NCI-H510A treated with DMSO at 0.1 percent for 48 hours (cell line): ENCODE measurements at regions not wholly inside any gene's neighbourhood (a gene's known extent, or its start where the extent isn't known, plus 50 kb on each side); places are given as distances from the start of the nearest gene placed in this dataset.

Experiments
- DNase-seq: peaks from one replicate; lab custom pipeline; 2025; lab: John Stamatoyannopoulos, UW

DNA sequence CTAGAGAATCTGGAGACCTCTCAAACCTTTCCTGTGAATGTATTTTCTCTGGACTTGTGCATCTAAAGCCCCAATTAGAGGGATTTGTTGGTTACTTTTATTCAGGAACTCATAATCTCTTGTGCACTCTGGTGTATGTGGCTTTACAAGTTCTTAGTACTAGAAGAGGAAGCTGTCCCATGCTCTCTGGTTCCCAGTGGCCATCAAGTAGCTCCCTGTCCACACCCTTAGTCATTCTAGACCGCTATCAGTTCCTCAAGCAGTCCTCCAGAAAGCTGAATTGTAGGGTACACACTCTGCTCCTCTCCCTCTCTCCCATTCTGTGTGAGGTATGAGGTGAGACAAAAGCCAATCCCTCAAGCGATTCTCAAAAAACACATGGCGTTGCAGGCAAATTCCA lies 470.3 kb downstream of the PTPRC start:
- DNase-seq: no peak

DNA sequence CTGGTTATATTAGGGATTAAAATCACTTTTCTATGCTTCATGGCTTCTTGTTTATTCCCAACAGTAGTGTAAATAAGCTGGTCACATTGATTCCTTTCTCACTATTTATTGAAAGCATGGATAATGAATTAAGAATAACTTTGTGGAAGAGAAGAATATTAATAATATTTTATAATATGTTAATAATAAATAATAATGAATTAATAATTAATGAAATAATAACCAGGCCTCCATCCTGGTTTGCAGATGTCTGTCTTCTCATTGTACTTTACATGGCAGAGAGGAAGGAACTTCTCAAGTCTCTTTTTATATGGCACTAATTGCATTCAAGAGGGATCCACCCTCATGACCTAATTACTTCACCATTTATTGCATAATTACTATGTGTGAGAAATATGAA lies 473.5 kb downstream of the PTPRC start:
- no peak for DNase-seq

DNA sequence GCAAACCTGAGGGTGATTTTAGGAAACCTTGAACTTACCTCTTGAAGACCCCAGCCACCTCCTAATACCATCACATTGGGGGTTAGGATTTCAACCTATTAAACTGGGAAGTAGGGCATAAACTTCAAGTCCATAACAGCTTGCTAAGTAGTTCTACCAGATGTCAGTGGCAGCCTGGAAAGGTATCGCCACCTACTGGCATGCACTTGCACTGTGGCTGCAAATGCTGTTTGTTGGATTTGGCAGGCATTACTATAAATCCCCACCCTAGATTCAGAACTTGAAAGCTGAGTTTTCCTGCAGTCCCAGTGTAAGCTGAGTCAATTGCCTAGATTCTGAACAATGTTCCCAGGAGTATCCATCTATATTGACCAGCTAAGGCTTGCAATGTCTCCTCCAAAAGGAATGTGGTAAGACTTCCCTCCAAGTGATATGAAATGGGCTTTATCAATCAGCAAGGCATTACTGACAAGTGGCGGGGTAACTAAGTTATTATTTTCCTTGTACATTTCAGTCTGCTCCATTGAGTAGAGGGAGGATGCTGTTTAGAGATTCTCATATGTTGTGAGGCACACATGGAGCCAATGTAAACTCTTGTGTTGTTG lies 474.5 kb downstream of the PTPRC start:
- DNase-seq: no peak

DNA sequence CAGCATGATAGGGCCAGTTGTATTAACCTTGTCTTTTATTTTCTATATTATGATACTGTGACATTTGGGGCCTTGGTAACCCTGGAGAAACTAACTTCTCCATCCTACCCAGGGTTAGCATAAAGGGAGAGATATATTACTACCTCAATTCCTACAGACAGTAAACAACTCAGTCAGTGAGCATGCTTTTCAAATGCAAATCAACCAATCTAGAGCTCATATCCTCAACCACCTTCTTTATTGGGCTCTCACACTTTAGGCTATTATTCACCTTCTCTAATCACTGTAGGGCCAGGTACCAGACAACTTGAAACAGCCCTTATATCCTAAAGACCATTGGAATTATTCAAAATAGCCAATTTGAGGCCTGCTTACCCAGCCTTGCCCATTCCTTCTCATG lies 477.6 kb downstream of the PTPRC start:
- DNase-seq: no peak

DNA sequence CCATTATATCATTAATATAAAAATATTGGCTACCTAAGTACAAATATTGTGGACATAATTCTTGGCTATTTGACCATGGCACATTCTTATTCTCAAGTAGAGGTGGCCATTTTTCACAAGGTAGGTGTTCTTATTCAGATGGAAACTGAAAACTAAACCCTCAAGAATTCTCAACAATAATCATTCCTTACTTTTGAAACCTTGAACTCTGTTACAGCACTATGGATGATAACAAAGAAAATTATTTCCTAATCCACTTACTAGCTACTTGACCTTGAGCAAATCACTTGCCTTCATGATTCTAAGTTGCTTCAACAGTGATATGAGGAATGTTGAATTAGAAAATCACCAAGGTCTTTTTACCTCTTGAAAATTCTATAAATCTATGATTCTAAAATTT lies 482.2 kb downstream of the PTPRC start:
- DNase-seq: no peak

DNA sequence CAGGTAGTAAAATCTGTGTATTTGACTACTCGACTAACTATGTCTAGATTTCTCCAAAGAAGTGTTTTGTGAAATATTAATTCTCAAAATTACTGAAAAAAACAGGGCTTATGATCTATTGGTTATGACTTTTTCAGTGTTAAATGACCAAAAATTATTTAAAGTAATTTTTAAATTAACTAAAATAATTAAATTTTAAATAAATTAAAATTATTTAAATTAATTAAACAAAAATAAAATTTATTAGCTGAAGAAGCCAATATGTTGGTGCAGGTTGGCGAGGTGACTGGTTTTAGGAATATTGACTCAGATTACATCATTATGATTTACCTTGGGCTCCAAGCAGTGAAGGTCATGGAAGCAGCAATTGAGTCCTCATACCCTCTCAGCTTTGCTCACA lies 483.2 kb downstream of the PTPRC start:
- no peak for DNase-seq

DNA sequence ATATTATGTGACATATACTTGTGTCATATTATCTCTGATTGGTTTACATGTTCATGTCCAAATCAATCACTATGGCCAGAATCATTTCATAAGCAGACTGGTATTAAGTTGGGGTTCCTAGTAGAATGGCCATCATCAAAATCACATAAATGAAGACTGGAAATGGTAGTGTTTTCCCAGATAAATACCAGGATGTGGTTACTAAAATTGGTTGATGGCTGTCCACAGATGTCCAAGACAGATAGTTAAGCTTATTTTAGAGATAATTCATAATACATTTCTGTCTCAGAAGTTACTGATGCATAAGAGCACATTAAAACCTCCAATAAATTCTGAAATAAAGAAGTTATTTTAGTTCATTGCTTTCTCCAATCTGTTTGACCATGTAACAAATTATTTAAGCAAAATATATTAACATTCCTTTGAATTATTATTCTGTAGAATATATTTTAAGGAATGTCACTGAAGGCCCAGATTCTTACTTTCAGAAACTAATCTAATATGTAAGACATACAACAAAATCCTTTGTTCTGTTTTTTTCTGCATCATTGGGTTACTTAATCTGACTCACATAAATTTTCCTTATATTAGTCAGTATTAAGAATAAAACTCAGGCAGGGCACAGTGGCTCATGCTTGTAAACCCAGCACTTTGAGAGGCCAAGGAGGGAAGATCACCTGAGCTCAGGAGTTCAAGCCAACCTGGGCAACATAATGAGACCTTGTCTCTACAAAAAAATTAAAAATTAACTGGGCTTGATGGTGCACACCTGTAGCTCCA lies 483.9 kb downstream of the PTPRC start:
- DNase-seq: no peak

DNA sequence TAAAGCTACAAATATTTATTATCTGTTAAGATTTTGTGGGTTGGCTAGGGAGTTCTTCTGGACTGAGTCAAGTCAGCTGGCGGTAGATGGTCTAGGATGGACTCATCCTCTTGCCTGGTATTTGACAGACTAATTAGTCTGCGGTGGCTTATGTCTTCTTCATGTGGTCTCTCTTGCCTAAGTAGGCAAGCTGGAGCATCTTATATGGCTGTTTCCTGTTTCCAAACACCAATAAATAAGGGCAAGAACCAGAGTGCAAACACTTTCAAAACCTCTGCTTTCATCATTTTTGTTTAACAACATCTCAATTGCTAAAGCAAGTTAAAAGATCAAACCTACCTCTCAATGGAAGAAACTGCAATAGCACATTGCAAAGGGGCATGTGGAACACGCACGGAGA lies 484.8 kb downstream of the PTPRC start:
- DNase-seq: no peak

DNA sequence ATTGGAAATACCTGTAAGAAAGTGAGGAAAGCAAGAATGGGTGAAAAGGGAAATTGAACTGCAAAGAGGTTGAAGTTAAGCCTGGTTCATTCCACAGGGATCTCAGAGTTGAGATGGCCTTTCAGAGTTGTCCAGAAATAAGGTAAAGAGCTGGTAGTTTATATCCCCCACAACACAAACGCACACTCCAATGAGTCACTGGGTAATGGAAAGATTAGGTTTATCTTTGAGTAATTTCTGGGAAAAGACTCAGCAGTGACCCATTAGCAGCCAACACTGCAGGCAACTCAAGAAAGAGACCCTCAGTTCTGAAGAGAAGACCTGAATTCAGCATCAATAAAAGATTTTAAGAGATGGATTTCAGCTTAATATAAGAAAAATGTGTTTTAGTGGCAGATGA lies 485.5 kb downstream of the PTPRC start:
- no peak for DNase-seq

DNA sequence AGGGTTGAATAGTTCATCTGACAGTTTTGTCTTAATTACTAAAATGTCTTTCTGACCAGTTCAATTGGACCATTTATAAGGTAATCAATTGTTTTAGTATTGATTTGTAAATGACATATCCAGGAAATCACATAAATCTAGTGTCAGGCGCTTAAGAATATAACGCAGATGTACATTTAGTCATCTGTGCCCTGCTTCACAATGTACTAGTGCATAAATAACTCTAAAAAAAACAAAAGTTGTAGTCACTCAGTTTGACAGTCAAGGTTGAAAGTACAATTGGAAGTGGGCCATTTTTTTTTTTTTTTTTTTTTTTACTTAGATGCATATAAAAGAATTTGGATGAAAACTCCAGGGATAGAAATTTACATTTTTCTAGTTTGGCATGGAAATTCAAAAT lies 490.4 kb downstream of the PTPRC start:
- no peak for DNase-seq

DNA sequence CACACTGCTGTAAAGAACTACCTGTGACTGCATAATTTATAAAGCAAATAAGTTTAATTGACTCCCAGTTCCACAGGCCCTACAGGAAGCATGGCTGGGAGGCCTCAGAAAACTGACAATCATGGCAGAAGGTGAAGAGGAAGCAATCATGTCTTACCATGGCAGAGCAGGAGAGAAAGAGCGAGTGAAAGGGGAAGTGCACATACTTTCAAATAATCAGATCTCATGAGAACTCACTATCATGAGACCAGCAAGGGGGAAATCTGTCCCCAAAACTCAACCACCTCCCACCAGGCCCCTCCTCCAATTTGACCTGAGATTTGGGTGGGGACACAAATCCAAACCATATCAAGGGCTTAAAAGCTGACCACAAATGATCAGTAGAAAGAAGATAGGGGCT lies 493.2 kb downstream of the PTPRC start:
- no peak for DNase-seq

DNA sequence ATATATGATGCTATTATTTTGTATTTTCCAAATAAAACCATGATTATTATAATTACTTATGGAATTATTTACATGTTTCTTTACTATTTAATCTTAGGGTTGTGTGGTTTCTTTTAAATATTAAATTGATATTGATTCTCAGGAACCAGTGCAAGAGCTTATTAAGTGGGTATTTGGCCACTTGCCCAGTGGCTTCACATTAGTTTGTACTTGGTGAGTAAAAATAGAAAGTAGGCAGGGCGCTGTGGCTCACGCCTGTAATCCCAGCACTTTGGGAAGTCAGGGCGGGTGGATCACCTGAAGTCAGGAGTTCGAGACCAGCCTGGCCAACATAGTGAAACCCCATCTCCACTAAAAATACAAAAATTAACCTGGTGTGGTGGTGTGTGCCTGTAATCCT lies 497.1 kb downstream of the PTPRC start:
- no peak for DNase-seq

DNA sequence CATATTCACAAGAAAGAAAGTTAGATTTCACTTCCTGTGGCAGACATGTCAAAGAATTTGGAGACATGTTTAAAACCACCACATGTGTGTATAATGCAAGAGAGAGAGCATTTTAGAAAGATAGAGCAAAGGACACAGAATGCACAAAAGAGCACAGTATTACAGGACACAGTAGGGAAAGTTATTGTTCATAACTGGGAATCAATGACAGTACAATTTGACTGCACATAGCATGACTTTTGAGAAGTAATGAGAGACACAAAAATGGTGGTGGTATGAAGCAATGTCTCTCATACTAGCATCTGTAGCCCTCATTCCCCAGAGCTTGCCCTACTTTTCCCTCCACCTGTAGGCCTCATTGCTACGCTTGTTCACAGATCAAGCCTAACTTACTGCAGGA lies 499.2 kb downstream of the PTPRC start:
- DNase-seq: no peak

DNA sequence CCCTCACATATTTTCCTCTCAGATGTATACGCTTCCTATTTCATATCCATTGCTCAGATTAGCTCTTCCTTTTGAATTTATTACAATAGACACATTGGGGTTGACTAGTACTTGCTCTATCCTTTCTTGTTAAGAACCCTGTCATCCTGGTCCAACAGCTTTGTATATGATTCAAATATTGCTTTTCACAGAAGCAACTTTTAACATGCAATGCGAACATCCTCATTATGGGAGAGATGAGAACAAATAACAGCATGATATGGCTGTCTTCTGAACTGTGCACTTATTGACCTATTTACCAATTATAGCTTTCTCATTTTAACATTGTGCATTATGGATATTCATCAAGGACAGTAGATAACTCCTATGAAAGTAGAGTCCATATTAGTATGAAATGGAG lies 510.8 kb downstream of the PTPRC start:
- no peak for DNase-seq

DNA sequence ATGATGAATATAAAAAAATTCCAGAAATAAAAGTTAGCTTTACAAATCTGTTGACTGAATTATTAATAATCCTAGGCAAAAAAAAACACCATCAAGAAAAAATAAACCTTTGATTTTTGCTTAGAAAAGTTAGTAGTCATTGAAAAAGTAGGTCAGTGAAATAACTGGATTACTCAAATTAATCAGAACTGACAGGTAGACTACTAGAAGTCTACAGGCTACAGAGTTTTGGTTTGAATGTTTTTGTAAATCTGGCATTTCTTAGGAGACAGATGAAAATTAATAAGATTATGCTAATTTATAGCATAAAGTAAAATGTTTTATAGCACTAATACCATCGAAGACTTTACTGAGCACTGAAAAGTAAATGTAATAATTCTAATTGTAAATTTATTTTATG lies 511.9 kb downstream of the PTPRC start:
- DNase-seq: no peak

DNA sequence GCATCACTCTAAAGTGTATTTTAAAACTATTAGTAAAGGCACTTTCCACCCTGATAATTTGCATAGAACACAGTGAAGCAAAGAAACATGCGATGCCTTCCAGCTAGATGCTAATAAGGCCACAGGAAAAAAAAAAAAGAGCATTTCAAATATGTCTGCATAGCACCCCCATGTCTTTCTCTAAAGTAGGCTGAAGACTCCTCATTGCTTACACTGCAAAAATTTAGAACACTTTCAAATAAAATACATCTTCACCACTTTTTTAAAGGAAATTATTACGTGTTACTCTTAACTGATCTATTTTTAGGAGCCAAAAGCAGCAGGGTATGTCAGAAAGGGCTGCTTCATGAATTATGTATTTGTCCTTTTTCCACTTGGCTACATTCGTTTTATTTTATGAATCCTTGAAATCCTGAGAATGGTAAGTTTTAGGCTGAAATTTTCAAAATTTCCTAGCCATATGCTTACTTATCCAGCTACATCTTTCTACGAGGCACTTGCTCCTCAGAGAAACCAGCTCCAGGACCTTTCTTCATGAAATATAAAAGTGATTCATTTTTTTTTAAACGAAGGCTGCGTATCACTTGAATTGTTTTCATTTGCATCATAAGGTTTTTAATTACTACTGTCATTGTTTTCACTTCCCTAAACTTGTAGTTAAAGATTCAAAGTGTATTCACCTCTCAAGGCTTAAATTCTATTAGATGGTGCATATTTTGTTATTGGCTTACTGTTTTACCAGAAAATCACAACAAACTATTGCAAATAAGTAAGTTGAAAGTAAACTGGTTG lies 513.0 kb downstream of the PTPRC start:
- no peak for DNase-seq

DNA sequence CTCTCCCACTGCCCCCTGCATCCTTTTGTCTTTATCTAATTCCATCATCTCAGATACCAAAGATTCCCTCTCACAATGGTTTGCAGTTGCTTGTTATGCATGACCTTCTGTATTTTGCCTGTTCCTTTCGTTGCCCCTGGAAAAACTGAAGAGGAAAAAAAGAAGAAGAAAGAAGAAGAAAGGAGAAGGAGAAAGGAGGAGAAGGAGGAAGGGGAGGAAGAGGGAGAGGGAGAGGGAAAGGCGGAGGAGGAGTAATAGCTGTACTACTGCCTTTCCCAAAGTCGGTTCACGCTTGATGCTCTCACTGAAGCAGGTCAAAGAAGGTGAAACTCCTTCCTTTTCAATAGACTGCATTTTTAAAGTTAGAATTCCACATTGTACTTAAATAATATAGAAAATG lies 513.8 kb downstream of the PTPRC start:
- no peak for DNase-seq

DNA sequence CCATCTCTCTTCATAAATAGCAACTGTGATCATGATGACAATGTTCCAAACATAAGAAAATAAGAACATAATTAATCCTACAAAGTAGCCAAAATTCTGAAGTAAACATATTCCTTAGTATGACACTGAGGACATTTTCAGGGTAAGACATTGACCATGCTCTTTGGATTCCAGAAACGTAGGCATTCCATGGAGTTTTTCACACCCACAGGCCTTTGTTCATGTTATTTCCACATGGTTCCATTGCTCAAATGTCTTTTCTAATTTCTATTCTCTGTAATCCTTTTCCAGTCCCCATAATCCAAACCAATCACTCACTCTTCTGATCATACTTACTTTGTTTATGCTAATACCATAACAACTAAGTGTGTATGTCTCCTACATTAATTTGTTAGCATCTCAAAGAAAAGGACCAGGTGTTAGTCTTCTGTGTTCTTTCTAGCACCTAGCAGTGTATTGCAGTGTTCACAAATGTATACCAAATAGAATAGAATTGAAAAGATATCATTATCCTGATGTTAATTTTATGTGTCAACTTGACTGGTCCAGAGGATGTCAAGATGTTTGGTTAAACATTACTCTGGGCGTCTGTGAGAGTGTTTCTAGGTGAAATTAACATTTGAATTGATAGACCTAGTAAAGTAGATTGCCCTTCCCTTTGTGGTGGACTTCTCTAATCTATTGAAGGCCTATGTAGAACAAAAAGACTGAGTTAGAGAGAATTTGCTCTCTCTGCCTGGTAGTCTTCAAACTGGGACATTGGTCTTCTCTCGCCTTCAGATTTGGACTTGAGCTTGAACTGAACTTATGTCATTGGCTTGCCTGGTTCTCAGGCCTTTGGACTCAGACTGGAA lies 516.6 kb downstream of the PTPRC start:
- no peak for DNase-seq

DNA sequence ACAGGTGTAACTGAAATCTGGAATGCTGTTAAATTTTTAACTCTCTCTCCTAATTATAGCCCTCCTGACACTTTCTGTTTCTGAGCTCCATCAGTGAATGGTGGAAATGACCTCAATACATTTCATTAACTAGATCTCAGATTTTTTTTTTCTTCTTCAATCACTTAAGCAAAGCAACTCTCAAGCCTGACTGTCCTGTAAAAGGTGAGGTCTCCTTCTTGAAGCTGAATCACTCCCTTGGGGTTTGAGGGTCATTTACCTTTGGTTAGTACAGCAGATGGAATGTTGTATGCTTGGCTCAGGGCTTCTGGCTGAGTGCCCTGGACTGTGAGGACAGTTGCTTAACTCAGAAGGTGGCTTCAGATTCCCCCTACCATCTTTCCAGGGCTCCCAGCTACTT lies 518.7 kb downstream of the PTPRC start:
- DNase-seq: no peak

DNA sequence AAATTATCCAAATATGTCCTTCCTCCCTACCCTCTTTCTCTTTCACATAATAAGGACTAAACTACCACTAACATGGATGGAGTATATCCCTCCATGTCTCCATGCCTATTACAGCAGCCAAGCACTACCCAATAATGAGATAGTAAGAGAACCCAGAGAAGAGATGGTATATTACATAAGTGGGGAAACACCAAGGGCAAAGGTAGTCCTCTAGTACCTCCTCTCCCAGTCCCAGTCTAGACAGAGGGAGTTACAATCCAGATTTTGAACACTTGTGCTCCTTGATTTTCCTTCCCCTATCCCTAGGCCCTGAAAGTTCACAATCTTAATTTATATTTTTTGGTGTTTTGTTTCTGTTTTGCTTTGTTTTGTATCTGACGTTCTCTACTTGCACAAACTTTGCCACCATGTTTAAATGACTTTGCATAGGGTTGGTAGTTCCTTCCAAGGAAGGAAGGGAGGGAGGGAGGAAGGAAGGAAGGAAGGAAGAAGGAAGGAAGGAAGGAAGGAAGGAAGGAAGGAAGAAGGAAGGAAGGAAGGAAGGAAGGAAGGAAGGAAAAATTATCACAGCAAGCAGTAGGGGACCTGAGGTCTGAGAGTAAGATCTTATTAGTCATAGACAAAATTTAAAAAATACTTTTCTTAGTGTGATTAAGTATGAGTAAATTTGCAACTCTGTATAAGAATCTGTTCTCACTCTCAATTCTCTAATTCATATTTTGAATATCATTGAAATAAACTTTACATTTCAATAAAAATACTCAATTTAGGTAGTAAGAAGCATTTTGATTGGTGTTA lies 521.9 kb downstream of the PTPRC start:
- no peak for DNase-seq

DNA sequence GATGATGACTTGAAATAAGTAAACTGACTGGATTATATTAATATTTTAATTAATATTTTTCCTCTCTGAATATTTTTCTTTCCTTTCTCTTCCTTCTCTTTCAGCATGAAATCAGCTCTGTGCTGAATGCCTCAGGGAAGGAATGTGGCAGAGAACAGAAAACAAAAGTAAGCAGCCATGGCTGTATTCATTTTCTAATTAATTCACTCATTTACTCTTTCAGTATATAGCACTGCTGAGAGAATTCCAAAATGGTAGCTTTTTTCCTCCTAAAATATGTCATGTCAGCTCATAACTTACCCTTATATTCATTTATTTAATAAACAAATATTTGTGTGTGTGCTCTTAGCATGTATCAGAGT lies 522.5 kb downstream of the PTPRC start:
- no peak for DNase-seq
